HepG2 (cell line): ENCODE measurements at regions not wholly inside any gene's neighbourhood (a gene's known extent, or its start where the extent isn't known, plus 50 kb on each side); places are given as distances from the start of the nearest gene placed in this dataset.

Experiments used
- KAT8 ChIP-seq: IDR thresholded peaks from 2 replicates; pipeline ENCODE4 v1.6.1; 2016; ENCODE audit warnings: missing genetic modification reagents, missing compliant biosample characterization
- KDM2A ChIP-seq: sonication (generic); formaldehyde crosslinking; IDR thresholded peaks from 2 replicates; pipeline ENCODE4 v1.4.0; 2020; ENCODE audit warnings: low read depth, missing genetic modification reagents, borderline replicate concordance
- KLF12 ChIP-seq: sonication (generic); formaldehyde crosslinking; IDR thresholded peaks from 2 replicates; pipeline ENCODE4 v1.4.0; 2020; ENCODE audit warnings: missing genetic modification reagents, borderline replicate concordance
- KLF13 ChIP-seq: sonication (generic); formaldehyde crosslinking; IDR thresholded peaks from 2 replicates; pipeline ENCODE4 v1.4.0; 2020; ENCODE audit warnings: mild to moderate bottlenecking, missing genetic modification reagents
- MED8 ChIP-seq: sonication (generic); formaldehyde crosslinking; IDR thresholded peaks from 2 replicates; pipeline ENCODE4 v1.8.1; 2023; ENCODE audit warnings: mild to moderate bottlenecking, missing genetic modification reagents; ENCODE audit not compliant: insufficient replicate concordance
- MEIS2 ChIP-seq: sonication (generic); formaldehyde crosslinking; IDR thresholded peaks from 2 replicates; pipeline ENCODE4 v1.9.0; 2021; ENCODE audit warnings: mild to moderate bottlenecking, missing genetic modification reagents
- MIER3 ChIP-seq: IDR thresholded peaks from 2 replicates; pipeline ENCODE4 v1.6.1; 2016; ENCODE audit warnings: missing compliant biosample characterization, borderline replicate concordance
- MXD1 ChIP-seq: sonication (generic); formaldehyde crosslinking; IDR thresholded peaks from 2 replicates; pipeline ENCODE4 v1.4.0; 2020; ENCODE audit warnings: mild to moderate bottlenecking, missing genetic modification reagents
- PHF8 ChIP-seq: sonication (generic); formaldehyde crosslinking; IDR thresholded peaks from 2 replicates; pipeline ENCODE4 v1.5.0; 2020; ENCODE audit warnings: missing genetic modification reagents
- SNAPC5 ChIP-seq: sonication (generic); formaldehyde crosslinking; IDR thresholded peaks from 2 replicates; pipeline ENCODE4 v1.8.1; 2023; ENCODE audit warnings: mild to moderate bottlenecking, missing genetic modification reagents, borderline replicate concordance
- ZBTB7B ChIP-seq: sonication (generic); formaldehyde crosslinking; IDR thresholded peaks from 2 replicates; pipeline ENCODE4 v1.4.0; 2020; ENCODE audit warnings: missing genetic modification reagents
- ZFP1 ChIP-seq: IDR thresholded peaks from 2 replicates; pipeline ENCODE4 v1.6.1; 2016
- ZFP90 ChIP-seq: sonication (generic); formaldehyde crosslinking; IDR thresholded peaks from 2 replicates; pipeline ENCODE4 v1.8.0; 2022; ENCODE audit warnings: missing genetic modification reagents, mild to moderate bottlenecking, inconsistent platforms, borderline replicate concordance
- ZNF138 ChIP-seq: sonication (generic); formaldehyde crosslinking; IDR thresholded peaks from 2 replicates; pipeline ENCODE4 v1.5.0; 2020; ENCODE audit warnings: mild to moderate bottlenecking, low read depth, missing genetic modification reagents
- ZNF263 ChIP-seq: sonication (generic); formaldehyde crosslinking; IDR thresholded peaks from 2 replicates; pipeline ENCODE4 v1.4.0; 2020; ENCODE audit warnings: missing genetic modification reagents
- ZNF275 ChIP-seq: sonication (generic); formaldehyde crosslinking; IDR thresholded peaks from 2 replicates; pipeline ENCODE4 v1.8.0; 2022; ENCODE audit warnings: missing genetic modification reagents, mild to moderate bottlenecking, inconsistent platforms, borderline replicate concordance
- ZNF337 ChIP-seq: sonication (generic); formaldehyde crosslinking; IDR thresholded peaks from 2 replicates; pipeline ENCODE4 v1.5.1; 2020; ENCODE audit warnings: missing genetic modification reagents, low read depth, mild to moderate bottlenecking, borderline replicate concordance
- ZNF362 ChIP-seq: sonication (generic); formaldehyde crosslinking; IDR thresholded peaks from 2 replicates; pipeline ENCODE4 v1.4.0; 2020; ENCODE audit warnings: missing genetic modification reagents, mild to moderate bottlenecking, borderline replicate concordance
- ZNF484 ChIP-seq: sonication (generic); formaldehyde crosslinking; IDR thresholded peaks from 2 replicates; pipeline ENCODE4 v1.5.1; 2020; ENCODE audit warnings: mild to moderate bottlenecking, low read depth, missing genetic modification reagents, borderline replicate concordance
- ZNF598 ChIP-seq: sonication (generic); formaldehyde crosslinking; IDR thresholded peaks from 2 replicates; pipeline ENCODE4 v1.5.1; 2020; ENCODE audit warnings: mild to moderate bottlenecking, missing genetic modification reagents, borderline replicate concordance
- ZNF710 ChIP-seq: sonication (generic); formaldehyde crosslinking; IDR thresholded peaks from 2 replicates; pipeline ENCODE4 v1.5.0; 2020; ENCODE audit warnings: mild to moderate bottlenecking, missing genetic modification reagents, borderline replicate concordance
- ZNF773 ChIP-seq: sonication (generic); formaldehyde crosslinking; IDR thresholded peaks from 2 replicates; pipeline ENCODE4 v1.4.0; 2020; ENCODE audit warnings: missing genetic modification reagents, borderline replicate concordance
- ZNF879 ChIP-seq: sonication (generic); formaldehyde crosslinking; IDR thresholded peaks from 2 replicates; pipeline ENCODE4 v1.8.1; 2023; ENCODE audit warnings: missing genetic modification reagents
- ZSCAN22 ChIP-seq: sonication (generic); formaldehyde crosslinking; IDR thresholded peaks from 2 replicates; pipeline ENCODE4 v1.4.0; 2020; ENCODE audit warnings: mild to moderate bottlenecking, missing genetic modification reagents
- ZSCAN30 ChIP-seq: sonication (generic); formaldehyde crosslinking; IDR thresholded peaks from 2 replicates; pipeline ENCODE4 v1.5.0; 2020; ENCODE audit warnings: mild to moderate bottlenecking, missing genetic modification reagents

- peak; percentile 97 for TF ChIP-seq ZNF598
- 0 out of 2 replicates have a peak, but pooled peaks have one; percentile 28 for TF ChIP-seq MIER3
- TF ChIP-seq ZNF337, result peak; percentile 95; the same call in 1 of the 2 replicates
- TF ChIP-seq ZFP1, result 0 out of 2 replicates have a peak, but pooled peaks have one; percentile 56
- 0 out of 2 replicates have a peak, but pooled peaks have one; percentile 51 for TF ChIP-seq ZNF879 (CRISPR knock-in tag)
- TF ChIP-seq KLF12, result 0 out of 2 replicates have a peak, but pooled peaks have one; percentile 68
- peak; percentile 76 for TF ChIP-seq ZNF263 (CRISPR knock-in tag)
- peak; percentile 68; the same call in 1 of the 2 replicates for TF ChIP-seq KDM2A (CRISPR knock-in tag)
- TF ChIP-seq ZSCAN22 (CRISPR knock-in tag), result peak; percentile 14; the same call in 1 of the 2 replicates
- TF ChIP-seq MXD1 (CRISPR knock-in tag), result peak; percentile 39; the same call in 1 of the 2 replicates
- TF ChIP-seq ZNF138 (CRISPR knock-in tag), result peak; percentile 86; the same call in 1 of the 2 replicates
- peak; percentile 91 for TF ChIP-seq PHF8 (CRISPR knock-in tag)
- TF ChIP-seq MED8 (CRISPR knock-in tag), result peak; percentile 64
- TF ChIP-seq ZNF275, result 0 out of 2 replicates have a peak, but pooled peaks have one; percentile 64
- TF ChIP-seq ZNF362 (CRISPR knock-in tag), result 0 out of 2 replicates have a peak, but pooled peaks have one; percentile 61
- TF ChIP-seq ZNF773 (CRISPR knock-in tag), result peak; percentile 80; the same call in 1 of the 2 replicates
- peak; percentile 53; the same call in 1 of the 2 replicates for TF ChIP-seq ZSCAN30 (CRISPR knock-in tag)
- TF ChIP-seq ZNF484 (CRISPR knock-in tag), result 0 out of 2 replicates have a peak, but pooled peaks have one; percentile 83
- peak; percentile 64; the same call in 1 of the 2 replicates for TF ChIP-seq SNAPC5 (CRISPR knock-in tag)
- peak; percentile 66; the same call in 1 of the 2 replicates for TF ChIP-seq ZNF710 (CRISPR knock-in tag)
- TF ChIP-seq KLF13 (CRISPR knock-in tag), result 0 out of 2 replicates have a peak, but pooled peaks have one; percentile 25
- peak; percentile 94 for TF ChIP-seq ZFP90
- TF ChIP-seq MEIS2 (CRISPR knock-in tag), result 0 out of 2 replicates have a peak, but pooled peaks have one; percentile 43
- TF ChIP-seq KAT8, result peak; percentile 80
- TF ChIP-seq ZBTB7B (CRISPR knock-in tag), result peak; percentile 54; the same call in 1 of the 2 replicates
Observed at GRCh38 chr20:25853718-25854388, 157.2 kb upstream of the ZNF337 start (continued).
